ENCODE measurements at regions not wholly inside any gene's neighbourhood (a gene's known extent, or its start where the extent isn't known, plus 50 kb on each side); places are given as distances from the start of the nearest gene placed in this dataset.

DNA sequence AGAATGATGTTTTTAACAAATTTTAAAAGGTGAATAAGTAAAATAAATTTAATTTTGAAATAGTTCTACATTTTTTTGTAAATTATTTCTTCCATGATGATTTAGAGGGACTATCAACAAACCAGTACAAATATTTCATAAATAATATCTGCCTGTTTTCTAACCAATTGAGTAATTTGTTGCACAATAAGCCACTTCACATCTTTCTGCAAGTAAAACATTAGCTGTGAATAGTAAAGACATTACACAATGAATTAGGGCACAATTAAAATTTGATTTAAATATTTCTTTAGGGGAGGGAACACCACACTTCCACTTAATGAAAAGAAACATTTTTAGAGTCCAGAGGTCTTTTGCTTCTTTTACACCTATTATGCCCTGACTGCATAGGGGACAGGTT is 118.4 kb upstream of the PTPRK start:
- CTCF ChIA-PET = no interaction called here
- Histone ChIP-seq H3K9me3 (ENCODE audit: control insufficient read depth, insufficient read depth, low read length) (no peaks in the 10 kb centered on the region), H3K4me2 (ENCODE audit: low read depth, low read length) (no peak overlapping the region), H2BK20ac (ENCODE audit: low read depth, low read length) (no peak overlapping the region), H3K36me3 (ENCODE audit: control insufficient read depth, insufficient read depth, low read length) (no peaks in the 10 kb centered on the region), H2BK120ac (ENCODE audit: low read depth, low read length) (no peak overlapping the region), H3K27me3 (ENCODE audit: control insufficient read depth, insufficient read depth, low read length) (no peaks in the 10 kb centered on the region), H3K4ac (ENCODE audit: low read depth, low read length) (no peak overlapping the region), H3K4me1 (ENCODE audit: control insufficient read depth, insufficient read depth, low read length) (no peaks in the 10 kb centered on the region), H2AK9ac (replicated peaks; ENCODE audit: low read depth, low read length, poor library complexity) (no peak overlapping the region), H4K5ac (ENCODE audit: low read depth, low read length) (no peak overlapping the region), H4K8ac (ENCODE audit: low read depth in 2 of 2, low read length in 2 of 2) (no peak overlapping the region), H2AFZ (replicated peaks; ENCODE audit: low read length, poor library complexity) (no peak overlapping the region), H3K23ac (ENCODE audit: low read depth, low read length) (no peak overlapping the region), H4K91ac (ENCODE audit: insufficient read depth, low read depth, low read length) (no peak overlapping the region), H3K9ac (ENCODE audit: low read depth, low read length) (no peak overlapping the region), H3K18ac (ENCODE audit: low read depth, low read length) (no peak overlapping the region), H3K27ac (ENCODE audit: insufficient read depth, low read length) (no peak overlapping the region), H2BK15ac (ENCODE audit: low read depth, low read length) (no peak overlapping the region), H2BK5ac (ENCODE audit: low read depth, low read length, poor library complexity, severe bottlenecking) (no peak overlapping the region), H3K56ac (ENCODE audit: extremely low read depth, insufficient read depth, low read length) (no peak overlapping the region), H3K14ac (replicated peaks; ENCODE audit: low read depth, low read length) (no peak overlapping the region), H4K20me1 (ENCODE audit: insufficient read depth, low read length) (no peaks in the 10 kb centered on the region), H3K9me1 (ENCODE audit: insufficient read depth, low read length) (no peaks in the 10 kb centered on the region), H3K79me1 (ENCODE audit: low read depth in 1 of 2, low read length in 2 of 2) (no peaks in the 10 kb centered on the region), H3K4me3 (ENCODE audit: insufficient read depth, low read depth, low read length) (no peak overlapping the region), H2AK5ac (ENCODE audit: low read depth, low read length) (no peak overlapping the region)
- peak; percentile 60 for TF ChIP-seq CEBPB (IDR thresholded peaks at IDR 0.05; ENCODE audit: low read depth, low read length)
- TF ChIP-seq ELK1 (IDR thresholded peaks at IDR 0.05; ENCODE audit: borderline replicate concordance, low read depth, low read length) = no peak
- ATAC-seq (ENCODE audit: low read depth) (no peak), DNase-seq (no peak)
- dilution Hi-C loops (cut with HindIII; ENCODE audit: low sequenced_read_pairs, unreplicated experiment) (no loop called here), intact Hi-C loops (cut with micrococcal nuclease) (no loop called here), in situ Hi-C loops (cut with MboI; ENCODE audit: low sequenced_read_pairs) (no loop called here)
- no TSS peak for BruUV-seq (replicated peaks)
- POLR2A ChIA-PET (ENCODE audit: unreplicated experiment) = no interaction called here
